GM18870 (cell line): ENCODE measurements at regions not wholly inside any gene's neighbourhood (a gene's known extent, or its start where the extent isn't known, plus 50 kb on each side); places are given as distances from the start of the nearest gene placed in this dataset.
"Not testable (repeated sequence)": the region's sequence is repeated elsewhere in the genome, so short reads cannot be mapped to it uniquely, and the experiment has no call there.

ENCODE experiments used
- ATAC-seq: cut with Tn5 transposase; IDR thresholded peaks from one replicate; pipeline ENCODE4 v1.9.1; 2021; ENCODE audit warnings: moderate library complexity; ENCODE audit not compliant: unreplicated experiment

- no peak for ATAC-seq
These were observed 51.5 kb upstream of the MELK start for GRCh38 chr9:36521148-36521547.

- ATAC-seq = no peak
These were observed 55.6 kb upstream of the MELK start for GRCh38 chr9:36517131-36517530.

GRCh38 chr9:36504156-36504555, 68.5 kb upstream of the MELK start:
- ATAC-seq = no peak

GRCh38 chr9:36503172-36504088, 69.3 kb upstream of the MELK start:
- ATAC-seq = no peak

- no peak for ATAC-seq
These were observed 71.0 kb upstream of the MELK start for GRCh38 chr9:36501727-36502126.

- ATAC-seq = not testable (repeated sequence)
These were observed 71.8 kb upstream of the MELK start for GRCh38 chr9:36500931-36501330.

- ATAC-seq = no peak
These were observed 73.4 kb upstream of the MELK start for GRCh38 chr9:36499174-36499890.

GRCh38 chr9:36493564-36493963, 79.1 kb upstream of the MELK start:
- not testable (repeated sequence) for ATAC-seq

- ATAC-seq = no peak
These were observed 79.8 kb upstream of the MELK start for GRCh38 chr9:36492865-36493264.

- no peak for ATAC-seq
These were observed 83.2 kb upstream of the MELK start for GRCh38 chr9:36489453-36489852.

GRCh38 chr9:36488389-36488756, 84.3 kb upstream of the MELK start:
- no peak for ATAC-seq

GRCh38 chr9:36487482-36488388, 85.0 kb upstream of the MELK start:
- ATAC-seq = no peak

GRCh38 chr9:36486933-36487481, 85.7 kb upstream of the MELK start:
- ATAC-seq = no peak

GRCh38 chr9:36486329-36486932, 86.3 kb upstream of the MELK start:
- no peak for ATAC-seq

GRCh38 chr9:36485647-36486328, 85.7 kb upstream of the RNF38 start:
- ATAC-seq = no peak

- no peak for ATAC-seq
These were observed 84.1 kb upstream of the RNF38 start for GRCh38 chr9:36484124-36484523.

GRCh38 chr9:36479101-36479500, 79.0 kb upstream of the RNF38 start:
- ATAC-seq = no peak

GRCh38 chr9:36471359-36471758, 71.3 kb upstream of the RNF38 start:
- ATAC-seq = no peak

GRCh38 chr9:36470643-36471290, 70.7 kb upstream of the RNF38 start:
- peak; percentile 90 for ATAC-seq
